SK-N-SH (cell line): ENCODE measurements at regions not wholly inside any gene's neighbourhood (a gene's known extent, or its start where the extent isn't known, plus 50 kb on each side); places are given as distances from the start of the nearest gene placed in this dataset.

Experiments used
- CTCF ChIA-PET: fragments of 300-600, 350-600 bp; formaldehyde crosslinking; extraction: SDS; loops from one replicate; lab custom pipeline; 2021; lab: Yijun Ruan, JAX
- POLR2A ChIA-PET: fragments of 350-600 bp; sonication (Branson Sonifier 250); formaldehyde crosslinking; extraction: SDS; loops from one replicate; lab custom pipeline; 2020; ENCODE audit warnings: antibody characterized with exemption, inconsistent platforms; lab: Yijun Ruan, JAX
- DNase-seq: peaks from one replicate; pipeline ENCODE4 v3.0.0; 2012
- H2AFZ ChIP-seq: fragments of 200-600 bp; sonication (generic); 2 replicates; pipeline ENCODE4 v1.8.1; 2016; ENCODE audit warnings: antibody characterized with exemption, mild to moderate bottlenecking, low read depth
- H3F3A ChIP-seq: fragments of 200-600 bp; sonication (generic); replicated peaks from 2 replicates; pipeline ENCODE3; 2016; ENCODE audit warnings: antibody characterized with exemption, mild to moderate bottlenecking; ENCODE audit not compliant: insufficient read depth
- H3K27ac ChIP-seq, 2 experiments: fragments of 200-500 bp in 1 of 2; fragments of 200-600 bp in 1 of 2; sonication (Bioruptor generic) in 1 of 2; sonication (generic), shearing (Covaris generic) in 1 of 2; 2 replicates each; pipeline versions ENCODE4 v1.5.1 to v1.6.1; 2014 to 2016; ENCODE audit warnings: low read depth in 2 of 2, inconsistent platforms in 1 of 2, low read length in 1 of 2, mild to moderate bottlenecking in 1 of 2, mixed read lengths in 1 of 2
- H3K27me3 ChIP-seq: fragments of 200-600 bp; sonication (generic), shearing (Covaris generic); 2 replicates; pipeline ENCODE4 v1.6.1; 2016; ENCODE audit warnings: mixed run types; ENCODE audit not compliant: insufficient read depth
- H3K36me3 ChIP-seq, 2 experiments: fragments of 200-500 bp in 1 of 2; fragments of 200-600 bp in 1 of 2; sonication (Bioruptor generic) in 1 of 2; sonication (generic) in 1 of 2; replicated peaks in 1 of 2; 2 replicates each; pipeline versions ENCODE3 to v1.5.1; 2014 to 2016; ENCODE audit warnings: low read length in 1 of 2, mild to moderate bottlenecking in 1 of 2; ENCODE audit not compliant: insufficient read depth in 2 of 2, control insufficient read depth in 1 of 2
- H3K4me1 ChIP-seq, 2 experiments: fragments of 200-500 bp in 1 of 2; fragments of 200-600 bp in 1 of 2; sonication (Bioruptor generic) in 1 of 2; sonication (generic), shearing (Covaris generic) in 1 of 2; 2 replicates each; pipeline versions ENCODE4 v1.5.1 to v1.6.1; 2014 to 2016; ENCODE audit warnings: low read depth in 1 of 2, low read length in 1 of 2, mixed run types in 1 of 2; ENCODE audit not compliant: insufficient read depth in 2 of 2, control insufficient read depth in 1 of 2
- H3K4me2 ChIP-seq: fragments of 200-600 bp; sonication (generic), shearing (Covaris generic); 2 replicates; pipeline ENCODE4 v1.6.1; 2017; ENCODE audit warnings: mixed run types
- H3K4me3 ChIP-seq, 2 experiments: fragments of 200-500 bp in 1 of 2; fragments of 200-600 bp in 1 of 2; sonication (Bioruptor generic) in 1 of 2; sonication (generic), shearing (Covaris generic) in 1 of 2; 2 replicates each; pipeline versions ENCODE4 v1.5.1 to v1.8.1; 2014 to 2016; ENCODE audit warnings: low read depth in 2 of 2, inconsistent platforms in 1 of 2, low read length in 1 of 2, mild to moderate bottlenecking in 1 of 2, mixed read lengths in 1 of 2, moderate library complexity in 1 of 2
- H3K79me2 ChIP-seq: fragments of 200-600 bp; sonication (generic); 2 replicates; pipeline ENCODE4 v1.8.1; 2017; ENCODE audit warnings: mild to moderate bottlenecking; ENCODE audit not compliant: insufficient read depth
- H3K9ac ChIP-seq: fragments of 200-600 bp; sonication (generic); 2 replicates; pipeline ENCODE4 v1.6.1; 2017; ENCODE audit warnings: mixed run types
- H3K9me2 ChIP-seq: fragments of 200-600 bp; sonication (generic); 2 replicates; pipeline ENCODE4 v1.6.1; 2017; ENCODE audit warnings: mixed run types
- H3K9me3 ChIP-seq: fragments of 200-600 bp; sonication (generic); 2 replicates; pipeline ENCODE4 v1.6.1; 2017; ENCODE audit warnings: mixed run types, mild to moderate bottlenecking, moderate library complexity
- H4K20me1 ChIP-seq: fragments of 200-600 bp; sonication (generic); 2 replicates; pipeline ENCODE4 v1.6.1; 2017; ENCODE audit warnings: mild to moderate bottlenecking, mixed run types; ENCODE audit not compliant: insufficient read depth
- CHD2 ChIP-seq: fragments of 150-350 bp; IDR thresholded peaks from 2 replicates; pipeline ENCODE4 v1.6.1; 2018; ENCODE audit warnings: low read length; ENCODE audit not compliant: partially characterized antibody
- CTCF ChIP-seq: fragments of 200-600 bp; sonication (generic); IDR thresholded peaks from 2 replicates; pipeline ENCODE4 v1.6.1; 2017; ENCODE audit warnings: antibody characterized with exemption, mild to moderate bottlenecking, moderate library complexity
- EP300 ChIP-seq, 2 experiments: IDR thresholded peaks; 2 replicates each; pipeline versions ENCODE4 v1.4.0 to v1.6.1; 2012; ENCODE audit warnings: borderline replicate concordance in 1 of 2, low read depth in 1 of 2, low read length in 1 of 2
- EZH2phosphoT487 ChIP-seq: fragments of 200-600 bp; sonication (generic); IDR thresholded peaks from 2 replicates; pipeline ENCODE4 v1.6.1; 2017; ENCODE audit warnings: low read depth, mixed run types, mild to moderate bottlenecking, antibody characterized with exemption, moderate library complexity, borderline replicate concordance
- FOXM1 ChIP-seq: IDR thresholded peaks from 2 replicates; pipeline ENCODE4 v1.4.0; 2012; ENCODE audit warnings: low read depth, mild to moderate bottlenecking
- GABPA ChIP-seq: IDR thresholded peaks from 2 replicates; pipeline ENCODE4 v1.4.0; 2012; ENCODE audit warnings: low read depth, mild to moderate bottlenecking
- GATA2 ChIP-seq: sonication (generic); formaldehyde crosslinking; IDR thresholded peaks from 2 replicates; pipeline ENCODE4 v1.5.0; 2020; ENCODE audit warnings: mild to moderate bottlenecking, missing genetic modification reagents
- JUND ChIP-seq: IDR thresholded peaks from 2 replicates; pipeline ENCODE4 v1.4.0; 2012
- MAX ChIP-seq: IDR thresholded peaks from 2 replicates; pipeline ENCODE4 v1.4.0; 2012; ENCODE audit warnings: low read depth
- MXI1 ChIP-seq: IDR thresholded peaks from 2 replicates; pipeline ENCODE4 v1.6.1; 2012; ENCODE audit warnings: mild to moderate bottlenecking, low read depth, low read length, improper control_type of control experiment
- NFIC ChIP-seq: IDR thresholded peaks from 2 replicates; pipeline ENCODE4 v1.4.0; 2012; ENCODE audit warnings: borderline replicate concordance
- NRF1 ChIP-seq: IDR thresholded peaks from 2 replicates; pipeline ENCODE4 v1.6.1; 2012; ENCODE audit warnings: low read depth, mild to moderate bottlenecking, low read length
- PBX3 ChIP-seq: IDR thresholded peaks from 2 replicates; pipeline ENCODE4; 2012
- POLR2AphosphoS5 ChIP-seq: IDR thresholded peaks from 2 replicates; pipeline ENCODE4 v1.6.1; 2012; ENCODE audit warnings: low read depth, low read length
- RAD21 ChIP-seq: IDR thresholded peaks from 2 replicates; pipeline ENCODE4 v1.6.1; 2012; ENCODE audit warnings: mild to moderate bottlenecking, low read length
- RCOR1 ChIP-seq: fragments of 150-350 bp; IDR thresholded peaks from 2 replicates; pipeline ENCODE4 v1.6.1; 2017; ENCODE audit warnings: antibody characterized with exemption, low read length
- REST ChIP-seq: IDR thresholded peaks from 2 replicates; pipeline ENCODE4 v1.6.1; 2012; ENCODE audit warnings: mild to moderate bottlenecking, low read depth, low read length, moderate library complexity
- RFX5 ChIP-seq: IDR thresholded peaks from 2 replicates; pipeline ENCODE4 v1.6.1; 2012; ENCODE audit warnings: mild to moderate bottlenecking, improper control_type of control experiment, low read length
- RXRA ChIP-seq: IDR thresholded peaks from 2 replicates; pipeline ENCODE4 v1.4.0; 2012; ENCODE audit warnings: low read depth, mild to moderate bottlenecking, borderline replicate concordance
- SIN3A ChIP-seq: IDR thresholded peaks from 2 replicates; pipeline ENCODE4 v1.6.1; 2012; ENCODE audit warnings: low read depth, mild to moderate bottlenecking, low read length, moderate library complexity, borderline replicate concordance
- SMC3 ChIP-seq: IDR thresholded peaks from 2 replicates; pipeline ENCODE4 v1.6.1; 2012; ENCODE audit warnings: low read depth, low read length, improper control_type of control experiment
- TAF1 ChIP-seq: IDR thresholded peaks from 2 replicates; pipeline ENCODE4 v1.6.1; 2012; ENCODE audit warnings: low read depth, mild to moderate bottlenecking, low read length, moderate library complexity, borderline replicate concordance
- TCF12 ChIP-seq: IDR thresholded peaks from 2 replicates; pipeline ENCODE4 v1.4.0; 2012
- USF1 ChIP-seq: IDR thresholded peaks from 2 replicates; pipeline ENCODE4 v1.4.0; 2012; ENCODE audit warnings: low read depth, borderline replicate concordance
- YY1 ChIP-seq: IDR thresholded peaks from 2 replicates; pipeline ENCODE4 v1.4.0; 2012; ENCODE audit warnings: low read depth, mild to moderate bottlenecking
- WGBS: methylation state at CpG from one replicate; pipeline ENCODE4 v1.1.6; 2017; ENCODE audit warnings: low lambda C conversion rate; 5-methylcytosine and 5-hydroxymethylcytosine counted together

GRCh38 chr5:92019376-92019990 is 636.4 kb upstream of the ARRDC3 start:
- no peaks in the 10 kb centered on the region for H4K20me1 ChIP-seq
- POLR2A ChIA-PET: no interaction called here
- peaks cover 25% of the 10 kb centered on the region for H3F3A ChIP-seq
- H3K9ac ChIP-seq: no peak overlapping the region; the same call in 1 of the 2 replicates
- peaks cover 2 to 23% of the 10 kb centered on the region in 2 experiments; a peak in 3 of 4 replicates for H3K4me1 ChIP-seq
- no peaks in the 10 kb centered on the region for H3K36me3 ChIP-seq
- CTCF ChIA-PET: interaction anchor here (0.6 to 1.3 kb wide), 2 partner anchors 10 to 931 kb away, joined by 3 read pairs; no protein-coding TSS in a partner anchor
- peak overlapping the region; percentile 35 for H3K4me2 ChIP-seq
- H3K9me2 ChIP-seq: no peaks in the 10 kb centered on the region
- no peak overlapping the region for H3K4me3 ChIP-seq
- no peak for DNase-seq
- H3K9me3 ChIP-seq: no peaks in the 10 kb centered on the region
- no peaks in the 10 kb centered on the region for H3K27me3 ChIP-seq
- H3K79me2 ChIP-seq: no peaks in the 10 kb centered on the region
- H2AFZ ChIP-seq: 0 out of 2 replicates have a peak overlapping the region, but pooled peaks have one; percentile 38
- peak overlapping the region; percentile 69 to 74 for H3K27ac ChIP-seq
- 41% methylated on average over 2 of the region's 2 CpGs for WGBS
- peak; percentile 74 for TF ChIP-seq FOXM1
- TF ChIP-seq MXI1: no peak
- TF ChIP-seq RAD21: no peak
- TF ChIP-seq TCF12: peak; percentile 94
- TF ChIP-seq REST: no peak
- no peak for TF ChIP-seq GABPA
- TF ChIP-seq USF1: no peak
- peak; percentile 66; the same call in 1 of the 2 replicates for TF ChIP-seq POLR2AphosphoS5
- no peak for TF ChIP-seq SMC3
- no peak for TF ChIP-seq RFX5
- TF ChIP-seq SIN3A: no peak
- no peak for TF ChIP-seq NRF1
- peak; percentile 98 for TF ChIP-seq JUND
- TF ChIP-seq TAF1: no peak
- peak in 1 of 2 experiments; percentile 95; a peak in 2 of 4 replicates for TF ChIP-seq EP300 (IDR thresholded peaks at IDR 0.05; ENCODE audit: borderline replicate concordance in 1 of 2, low read depth in 1 of 2, low read length in 1 of 2)
- no peak for TF ChIP-seq MAX
- TF ChIP-seq PBX3: peak; percentile 91
- TF ChIP-seq CTCF: no peak
- TF ChIP-seq RCOR1: no peak
- no peak for TF ChIP-seq EZH2phosphoT487
- TF ChIP-seq NFIC: peak; percentile 83
- TF ChIP-seq CHD2: no peak
- TF ChIP-seq YY1: no peak; the same call in 1 of the 2 replicates
- TF ChIP-seq GATA2 (CRISPR knock-in tag): no peak
- TF ChIP-seq RXRA: peak; percentile 78
